Calu3 (cell line): ENCODE measurements at regions not wholly inside any gene's neighbourhood (a gene's known extent, or its start where the extent isn't known, plus 50 kb on each side); places are given as distances from the start of the nearest gene placed in this dataset.

Source experiments
- BruUV-seq: library from RNA; stranded (reverse); fragments of 400-500 nt; replicated peaks from 2 replicates; lab custom pipeline; 2021; lab: Mats Ljungman, UMichigan
- CTCF ChIA-PET: fragments of 300-600 bp; sonication (Branson Sonifier 250); formaldehyde crosslinking; loops from one replicate; lab custom pipeline; 2022; ENCODE audit warnings: antibody characterized with exemption; lab: Charles Lee
- DNase-seq: peaks from one replicate; pipeline ENCODE4 v3.0.0; 2022
- H3K27ac Mint-ChIP-seq: one replicate; pipeline ENCODE4 v1.8.0; 2022; ENCODE audit warnings: mixed read lengths; ENCODE audit not compliant: unreplicated experiment
- H3K27me3 Mint-ChIP-seq: one replicate; pipeline ENCODE4 v1.8.0; 2022; ENCODE audit warnings: mixed read lengths; ENCODE audit not compliant: unreplicated experiment
- H3K36me3 Mint-ChIP-seq: one replicate; pipeline ENCODE4 v1.8.0; 2022; ENCODE audit warnings: mild to moderate bottlenecking, moderate library complexity, mixed read lengths; ENCODE audit not compliant: insufficient read depth, unreplicated experiment
- H3K4me1 Mint-ChIP-seq: one replicate; pipeline ENCODE4 v1.8.0; 2022; ENCODE audit warnings: mild to moderate bottlenecking, low read depth, mixed read lengths; ENCODE audit not compliant: unreplicated experiment
- H3K4me3 Mint-ChIP-seq: one replicate; pipeline ENCODE4 v1.8.0; 2022; ENCODE audit warnings: mild to moderate bottlenecking, low read depth, moderate library complexity, mixed read lengths; ENCODE audit not compliant: unreplicated experiment
- H3K9me3 Mint-ChIP-seq: one replicate; pipeline ENCODE4 v1.8.0; 2022; ENCODE audit warnings: low read depth, mixed read lengths; ENCODE audit not compliant: unreplicated experiment
- intact Hi-C: fragments of 100-400 bp; cut with micrococcal nuclease; formaldehyde crosslinking; loops from one replicate; pipeline ENCODE4 v1.10.0; 2022; ENCODE audit not compliant: unreplicated experiment
- TF ChIP-seq, protein P1 (sequence below): fragments of 200-600 bp; IDR thresholded peaks from one replicate; pipeline ENCODE4 v1.8.0; 2022; ENCODE audit warnings: antibody characterized with exemption; ENCODE audit not compliant: unreplicated experiment

DNA sequence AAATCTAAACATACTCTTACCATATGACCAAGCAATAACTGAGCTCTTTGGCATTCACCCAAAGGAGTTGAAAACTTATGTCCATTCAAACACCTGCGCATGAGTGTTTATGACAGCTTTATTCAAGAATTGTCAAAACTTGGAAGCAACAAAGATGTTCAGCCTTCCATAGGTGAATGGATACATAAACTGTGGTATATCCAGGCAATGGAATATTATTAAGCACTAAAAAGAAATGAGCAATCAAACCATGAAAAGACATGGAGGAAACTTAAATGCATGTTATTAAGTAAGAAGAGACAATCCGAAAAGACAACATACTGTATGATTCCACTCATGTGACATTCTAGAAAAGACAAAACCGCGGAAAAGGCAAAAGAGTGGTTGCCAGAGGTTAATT lies 312.0 kb upstream of the TMC3 start:
- Mint-ChIP-seq H3K9me3 (peaks cover 14% of the 10 kb centered on the region), H3K27ac (no peak overlapping the region), H3K27me3 (no peaks in the 10 kb centered on the region), H3K36me3 (no peaks in the 10 kb centered on the region), H3K4me3 (no peak overlapping the region), H3K4me1 (no peaks in the 10 kb centered on the region)
- intact Hi-C loops, result no loop called here
- CTCF ChIA-PET, result interaction anchor here (0.6 kb wide), 1 partner anchor 347 kb away, joined by 6 read pairs; no protein-coding TSS in a partner anchor
- TF ChIP-seq, protein P1, sequence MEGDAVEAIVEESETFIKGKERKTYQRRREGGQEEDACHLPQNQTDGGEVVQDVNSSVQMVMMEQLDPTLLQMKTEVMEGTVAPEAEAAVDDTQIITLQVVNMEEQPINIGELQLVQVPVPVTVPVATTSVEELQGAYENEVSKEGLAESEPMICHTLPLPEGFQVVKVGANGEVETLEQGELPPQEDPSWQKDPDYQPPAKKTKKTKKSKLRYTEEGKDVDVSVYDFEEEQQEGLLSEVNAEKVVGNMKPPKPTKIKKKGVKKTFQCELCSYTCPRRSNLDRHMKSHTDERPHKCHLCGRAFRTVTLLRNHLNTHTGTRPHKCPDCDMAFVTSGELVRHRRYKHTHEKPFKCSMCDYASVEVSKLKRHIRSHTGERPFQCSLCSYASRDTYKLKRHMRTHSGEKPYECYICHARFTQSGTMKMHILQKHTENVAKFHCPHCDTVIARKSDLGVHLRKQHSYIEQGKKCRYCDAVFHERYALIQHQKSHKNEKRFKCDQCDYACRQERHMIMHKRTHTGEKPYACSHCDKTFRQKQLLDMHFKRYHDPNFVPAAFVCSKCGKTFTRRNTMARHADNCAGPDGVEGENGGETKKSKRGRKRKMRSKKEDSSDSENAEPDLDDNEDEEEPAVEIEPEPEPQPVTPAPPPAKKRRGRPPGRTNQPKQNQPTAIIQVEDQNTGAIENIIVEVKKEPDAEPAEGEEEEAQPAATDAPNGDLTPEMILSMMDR, result no peak
- no peak for DNase-seq
- no TSS peak for BruUV-seq

DNA sequence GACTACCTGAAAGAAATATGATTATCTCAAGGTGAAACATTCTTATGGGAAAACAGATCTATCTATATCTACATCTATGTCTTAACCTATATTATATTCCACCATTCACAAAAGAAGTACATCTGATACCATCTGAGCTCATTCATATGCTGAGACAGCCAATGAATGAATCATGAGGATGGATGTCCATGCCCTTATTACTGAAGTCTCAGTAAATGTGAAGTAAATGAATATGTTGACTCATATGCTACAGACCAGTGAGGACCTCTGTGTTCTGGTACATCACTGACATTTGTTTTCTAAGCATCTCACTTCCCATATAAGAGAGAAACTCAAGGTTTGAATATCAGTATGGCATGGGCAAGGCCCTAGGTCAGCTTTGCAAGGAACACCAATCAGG lies 311.2 kb upstream of the TMC3 start:
- no peak overlapping the region for H3K27ac Mint-ChIP-seq
- no TSS peak for BruUV-seq

DNA sequence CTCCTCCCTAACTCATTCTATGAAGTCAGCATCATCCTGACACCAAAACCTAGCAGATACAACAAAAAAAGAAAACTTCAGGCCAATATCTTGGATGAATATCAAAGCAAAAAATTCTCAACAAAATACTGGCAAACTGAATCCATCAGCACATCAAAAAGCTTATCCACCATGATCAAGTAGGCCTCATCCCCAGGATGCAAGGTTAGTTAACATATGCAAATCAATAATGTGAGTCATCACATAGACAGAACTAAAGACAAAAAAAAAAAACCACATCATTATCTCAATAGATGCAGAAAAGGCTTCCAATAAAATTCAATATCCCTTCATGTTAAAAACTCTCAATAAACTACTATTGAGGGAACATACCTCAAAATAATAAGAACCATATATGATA lies 306.8 kb upstream of the TMC3 start:
- no peaks in the 10 kb centered on the region for H3K36me3 Mint-ChIP-seq
- TF ChIP-seq, protein P1, result no peak

More for the DNA sequence above, 311.2 kb upstream of the TMC3 start:
- intact Hi-C loops, result no loop called here
- no peak for DNase-seq
- TF ChIP-seq, protein P1, result no peak
- Mint-ChIP-seq H3K36me3 (no peaks in the 10 kb centered on the region), H3K9me3 (peaks cover 15% of the 10 kb centered on the region), H3K27me3 (no peaks in the 10 kb centered on the region), H3K4me3 (no peak overlapping the region), H3K4me1 (no peaks in the 10 kb centered on the region)
- CTCF ChIA-PET, result interaction anchor here (0.6 kb wide), 1 partner anchor 348 kb away, joined by 6 read pairs; no protein-coding TSS in a partner anchor

DNA sequence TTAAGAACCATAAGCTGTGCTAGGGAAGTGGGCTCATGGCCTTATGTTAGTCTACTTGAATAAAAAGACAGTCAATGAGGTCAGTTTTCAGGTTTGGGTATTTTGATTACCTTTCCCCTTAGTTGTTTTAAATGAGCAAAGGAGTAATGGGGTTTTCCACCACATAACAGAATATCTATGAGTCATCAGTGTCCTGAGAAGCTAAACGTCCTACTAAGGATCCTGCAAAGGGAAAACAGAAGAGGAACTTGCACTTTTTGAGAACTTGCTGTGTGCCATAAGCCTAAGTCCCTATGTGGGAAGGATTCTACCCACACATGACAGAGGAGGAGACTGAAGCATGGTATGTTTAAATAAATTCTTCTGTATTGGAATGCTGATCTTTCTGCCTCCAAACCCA lies 292.8 kb upstream of the TMC3 start:
- H3K9me3 Mint-ChIP-seq, result no peaks in the 10 kb centered on the region
- H3K4me3 Mint-ChIP-seq, result no peak overlapping the region
- no peaks in the 10 kb centered on the region for H3K36me3 Mint-ChIP-seq
- CTCF ChIA-PET, result interaction anchor here (0.7 kb wide), 1 partner anchor 79 kb away, joined by 9 read pairs; no protein-coding TSS in a partner anchor
- no peaks in the 10 kb centered on the region for H3K4me1 Mint-ChIP-seq
- DNase-seq, result no peak
- H3K27me3 Mint-ChIP-seq, result no peaks in the 10 kb centered on the region
- H3K27ac Mint-ChIP-seq, result no peak overlapping the region
- intact Hi-C loops, result no loop called here
- TF ChIP-seq, protein P1, result no peak
- BruUV-seq, result no TSS peak

More for the DNA sequence above, 306.8 kb upstream of the TMC3 start:
- Mint-ChIP-seq H3K4me3 (no peak overlapping the region), H3K27me3 (no peaks in the 10 kb centered on the region), H3K4me1 (no peaks in the 10 kb centered on the region), H3K27ac (no peak overlapping the region), H3K9me3 (peaks cover 16% of the 10 kb centered on the region)
- DNase-seq, result no peak
- intact Hi-C loops, result no loop called here
- CTCF ChIA-PET, result no interaction called here
- no TSS peak for BruUV-seq
